ENCODE measurements at regions not wholly inside any gene's neighbourhood (a gene's known extent, or its start where the extent isn't known, plus 50 kb on each side); places are given as distances from the start of the nearest gene placed in this dataset.

DNA sequence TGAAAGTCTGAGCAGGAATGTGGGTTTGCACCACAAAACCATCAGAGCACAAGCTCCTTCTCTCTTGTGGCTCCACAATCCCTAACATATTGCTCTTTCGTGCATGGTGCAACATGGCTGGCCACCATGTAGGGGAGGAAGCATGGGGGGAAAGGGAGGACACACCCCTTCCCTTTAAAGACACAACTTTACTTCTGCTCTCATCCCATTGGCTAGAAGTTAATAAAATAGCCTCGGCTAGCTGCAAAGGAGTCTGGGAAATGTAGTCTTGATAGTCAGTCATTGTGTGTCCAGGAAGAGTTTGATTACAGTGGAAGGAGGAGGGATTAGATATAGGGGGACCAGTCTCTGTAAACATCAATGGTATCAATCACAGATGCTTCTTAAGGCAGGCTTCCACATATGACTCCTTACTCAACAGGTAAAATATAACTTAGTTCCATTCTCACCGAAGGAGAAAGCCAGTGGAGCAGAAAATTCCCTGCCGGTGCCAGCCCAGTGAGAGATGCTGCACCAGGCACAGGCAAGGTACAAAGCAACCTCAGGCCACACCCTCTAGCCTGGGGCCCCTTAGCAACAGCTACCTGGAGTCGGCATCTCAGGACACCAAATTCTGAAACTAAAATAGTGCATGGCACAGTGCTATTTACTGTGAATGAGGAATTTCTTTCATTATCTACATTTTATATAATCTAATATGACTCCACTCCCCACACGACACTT, 124.7 kb upstream of the CTBP2 start:
- Histone ChIP-seq H3K36me3 (ENCODE audit: insufficient read depth, low read depth, low read length) (no peaks in the 10 kb centered on the region), H3K27me3 (ENCODE audit: insufficient read depth, low read length) (peaks cover 22% of the 10 kb centered on the region; the same call in 1 of the 2 replicates), H3K4me1 (ENCODE audit: insufficient read depth, low read length) (no peaks in the 10 kb centered on the region), H3K4me3 (ENCODE audit: low read length) (peak overlapping the region; percentile 25; the same call in 1 of the 2 replicates), H3K27ac (ENCODE audit: low read length) (no peak overlapping the region), H3K9ac (ENCODE audit: low read depth, low read length) (no peak overlapping the region), H3K9me3 (ENCODE audit: insufficient read depth, low read depth, low read length) (peaks cover 3% of the 10 kb centered on the region; the same call in 1 of the 2 replicates)

- Histone ChIP-seq H3K27me3 (ENCODE audit: insufficient read depth, low read length) (peaks cover 22% of the 10 kb centered on the region; the same call in 1 of the 2 replicates), H3K9me3 (ENCODE audit: insufficient read depth, low read depth, low read length) (peaks cover 3% of the 10 kb centered on the region; the same call in 1 of the 2 replicates), H3K36me3 (ENCODE audit: insufficient read depth, low read depth, low read length) (no peaks in the 10 kb centered on the region), H3K4me3 (ENCODE audit: low read length) (peak overlapping the region; percentile 25; the same call in 1 of the 2 replicates), H3K27ac (ENCODE audit: low read length) (no peak overlapping the region), H3K4me1 (ENCODE audit: insufficient read depth, low read length) (no peaks in the 10 kb centered on the region), H3K9ac (ENCODE audit: low read depth, low read length) (no peak overlapping the region)
Observed at GRCh38 chr10:125283836-125284614, 123.7 kb upstream of the CTBP2 start.

GRCh38 chr10:125283191-125283835, 123.0 kb upstream of the CTBP2 start:
- Histone ChIP-seq H3K36me3 (ENCODE audit: insufficient read depth, low read depth, low read length) (no peaks in the 10 kb centered on the region), H3K27me3 (ENCODE audit: insufficient read depth, low read length) (peaks cover 22% of the 10 kb centered on the region; the same call in 1 of the 2 replicates), H3K27ac (ENCODE audit: low read length) (no peak overlapping the region), H3K9me3 (ENCODE audit: insufficient read depth, low read depth, low read length) (peaks cover 3% of the 10 kb centered on the region; the same call in 1 of the 2 replicates), H3K9ac (ENCODE audit: low read depth, low read length) (no peak overlapping the region), H3K4me3 (ENCODE audit: low read length) (no peak overlapping the region), H3K4me1 (ENCODE audit: insufficient read depth, low read length) (no peaks in the 10 kb centered on the region)

DNA sequence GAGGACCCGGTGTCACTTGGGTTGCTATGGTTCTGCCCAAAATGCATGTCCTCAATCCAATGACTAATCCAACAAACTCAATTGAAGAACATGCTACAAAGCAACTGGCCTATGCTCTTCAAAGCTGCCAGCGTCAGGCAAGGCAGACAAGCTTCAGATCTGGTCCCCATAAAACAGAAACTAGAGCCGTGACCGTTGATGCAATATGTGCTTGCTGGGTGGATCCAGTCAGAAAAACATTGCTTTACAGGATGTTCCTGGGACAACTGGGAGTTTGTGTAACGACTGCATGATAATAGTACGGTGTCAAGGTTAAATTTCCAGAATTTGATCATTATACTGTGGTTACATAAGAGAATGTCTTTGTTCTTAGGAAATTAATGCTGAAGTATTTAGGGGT, 120.7 kb upstream of the CTBP2 start:
- no peaks in the 10 kb centered on the region for H3K36me3 ChIP-seq (ENCODE audit: insufficient read depth, low read depth, low read length)

GRCh38 chr10:125276133-125276532, 115.8 kb upstream of the CTBP2 start:
- no peaks in the 10 kb centered on the region for H3K27me3 ChIP-seq (ENCODE audit: insufficient read depth, low read length)
- no peak overlapping the region for H3K9ac ChIP-seq (ENCODE audit: low read depth, low read length)
- H3K4me1 ChIP-seq (ENCODE audit: insufficient read depth, low read length), result no peaks in the 10 kb centered on the region
- H3K27ac ChIP-seq (ENCODE audit: low read length), result no peak overlapping the region
- no peaks in the 10 kb centered on the region for H3K36me3 ChIP-seq (ENCODE audit: insufficient read depth, low read depth, low read length)
- no peaks in the 10 kb centered on the region for H3K9me3 ChIP-seq (ENCODE audit: insufficient read depth, low read depth, low read length)
- H3K4me3 ChIP-seq (ENCODE audit: low read length), result no peak overlapping the region

More for the DNA sequence above, 120.7 kb upstream of the CTBP2 start:
- Histone ChIP-seq H3K4me1 (ENCODE audit: insufficient read depth, low read length) (no peaks in the 10 kb centered on the region), H3K9ac (ENCODE audit: low read depth, low read length) (no peak overlapping the region), H3K27ac (ENCODE audit: low read length) (no peak overlapping the region), H3K4me3 (ENCODE audit: low read length) (no peak overlapping the region), H3K27me3 (ENCODE audit: insufficient read depth, low read length) (peaks cover 12% of the 10 kb centered on the region; the same call in 1 of the 2 replicates), H3K9me3 (ENCODE audit: insufficient read depth, low read depth, low read length) (peaks cover 3% of the 10 kb centered on the region; the same call in 1 of the 2 replicates)

- H3K36me3 ChIP-seq (ENCODE audit: insufficient read depth, low read depth, low read length), result no peaks in the 10 kb centered on the region
- no peaks in the 10 kb centered on the region for H3K27me3 ChIP-seq (ENCODE audit: insufficient read depth, low read length)
- no peaks in the 10 kb centered on the region for H3K4me1 ChIP-seq (ENCODE audit: insufficient read depth, low read length)
- no peak overlapping the region for H3K9ac ChIP-seq (ENCODE audit: low read depth, low read length)
- no peak overlapping the region for H3K4me3 ChIP-seq (ENCODE audit: low read length)
- no peaks in the 10 kb centered on the region for H3K9me3 ChIP-seq (ENCODE audit: insufficient read depth, low read depth, low read length)
- H3K27ac ChIP-seq (ENCODE audit: low read length), result no peak overlapping the region
Observed at GRCh38 chr10:125274961-125275360, 114.6 kb upstream of the CTBP2 start.

DNA sequence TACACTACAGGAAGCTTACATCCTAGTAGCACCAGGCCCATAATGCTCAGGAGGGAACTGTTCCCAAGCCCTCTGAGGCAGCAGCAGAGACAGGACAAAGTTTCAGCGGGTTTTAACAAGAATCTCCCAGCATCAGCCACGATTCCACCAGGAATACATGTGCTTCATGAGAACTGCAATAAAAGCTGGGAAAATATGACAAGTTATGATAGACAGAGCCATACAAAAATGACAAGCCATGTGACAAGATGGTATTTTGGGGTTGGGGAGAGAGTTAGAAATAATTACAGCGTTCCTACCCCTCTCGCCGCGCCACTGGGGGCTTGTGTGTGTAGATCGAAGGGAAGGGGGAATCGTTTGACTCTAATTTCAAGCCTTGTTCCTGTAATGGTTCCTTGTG, 112.7 kb upstream of the CTBP2 start:
- Histone ChIP-seq H3K4me3 (ENCODE audit: low read length) (no peak overlapping the region), H3K9me3 (ENCODE audit: insufficient read depth, low read depth, low read length) (no peaks in the 10 kb centered on the region), H3K36me3 (ENCODE audit: insufficient read depth, low read depth, low read length) (no peaks in the 10 kb centered on the region), H3K9ac (ENCODE audit: low read depth, low read length) (no peak overlapping the region), H3K27ac (ENCODE audit: low read length) (no peak overlapping the region), H3K27me3 (ENCODE audit: insufficient read depth, low read length) (no peaks in the 10 kb centered on the region), H3K4me1 (ENCODE audit: insufficient read depth, low read length) (no peaks in the 10 kb centered on the region)

DNA sequence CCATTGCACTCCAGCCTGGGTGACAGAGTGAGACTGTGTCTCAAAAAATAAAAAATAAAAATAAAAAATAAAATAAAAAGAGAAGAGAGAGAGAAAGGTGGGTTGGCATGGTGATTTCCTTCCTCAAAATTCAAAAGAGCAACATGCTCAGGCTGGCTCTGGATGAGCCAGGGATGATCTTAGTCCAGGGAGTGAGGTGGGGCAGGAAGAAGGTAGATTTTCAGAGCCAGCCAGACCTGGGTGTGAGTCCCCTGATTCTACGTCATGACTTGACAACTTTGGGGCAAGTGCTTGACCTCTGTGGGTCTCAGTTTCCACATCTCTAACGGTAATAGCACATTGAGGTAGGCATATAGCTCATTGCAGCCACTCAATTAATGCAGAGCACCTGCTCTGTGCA, 109.4 kb upstream of the CTBP2 start:
- Histone ChIP-seq H3K27me3 (ENCODE audit: insufficient read depth, low read length) (no peaks in the 10 kb centered on the region), H3K9ac (ENCODE audit: low read depth, low read length) (no peak overlapping the region), H3K27ac (ENCODE audit: low read length) (no peak overlapping the region), H3K4me1 (ENCODE audit: insufficient read depth, low read length) (no peaks in the 10 kb centered on the region; the same call in 1 of the 2 replicates), H3K9me3 (ENCODE audit: insufficient read depth, low read depth, low read length) (no peaks in the 10 kb centered on the region), H3K4me3 (ENCODE audit: low read length) (no peak overlapping the region), H3K36me3 (ENCODE audit: insufficient read depth, low read depth, low read length) (no peaks in the 10 kb centered on the region)

DNA sequence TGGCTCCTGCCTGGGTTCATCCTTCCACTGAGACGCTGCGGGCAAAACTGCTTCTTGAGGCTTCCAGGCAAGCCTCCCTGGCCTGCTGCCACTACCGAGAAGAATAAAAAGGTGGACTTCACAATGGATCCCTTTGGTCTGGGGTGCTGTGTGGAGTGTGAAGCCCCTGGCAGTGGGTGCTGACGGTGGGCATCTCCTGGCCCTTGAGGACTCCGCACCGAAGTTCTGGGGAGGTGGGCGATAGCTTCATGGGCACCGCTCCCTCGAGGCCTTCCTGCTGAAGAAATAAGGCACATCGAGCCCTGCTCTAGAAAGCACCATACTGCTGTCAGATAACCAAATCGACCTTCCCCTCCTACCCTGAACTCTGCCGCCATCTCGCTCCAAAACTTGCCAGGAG, 106.6 kb upstream of the CTBP2 start:
- Histone ChIP-seq H3K27ac (ENCODE audit: low read length) (no peak overlapping the region), H3K9ac (ENCODE audit: low read depth, low read length) (no peak overlapping the region), H3K4me1 (ENCODE audit: insufficient read depth, low read length) (no peaks in the 10 kb centered on the region; the same call in 1 of the 2 replicates), H3K36me3 (ENCODE audit: insufficient read depth, low read depth, low read length) (no peaks in the 10 kb centered on the region), H3K27me3 (ENCODE audit: insufficient read depth, low read length) (no peaks in the 10 kb centered on the region), H3K4me3 (ENCODE audit: low read length) (no peak overlapping the region), H3K9me3 (ENCODE audit: insufficient read depth, low read depth, low read length) (no peaks in the 10 kb centered on the region)

- Histone ChIP-seq H3K9ac (ENCODE audit: low read depth, low read length) (no peak overlapping the region), H3K27ac (ENCODE audit: low read length) (no peak overlapping the region), H3K4me1 (ENCODE audit: insufficient read depth, low read length) (no peaks in the 10 kb centered on the region; the same call in 1 of the 2 replicates)
Observed at GRCh38 chr10:125266541-125266940, 106.2 kb upstream of the CTBP2 start.

DNA sequence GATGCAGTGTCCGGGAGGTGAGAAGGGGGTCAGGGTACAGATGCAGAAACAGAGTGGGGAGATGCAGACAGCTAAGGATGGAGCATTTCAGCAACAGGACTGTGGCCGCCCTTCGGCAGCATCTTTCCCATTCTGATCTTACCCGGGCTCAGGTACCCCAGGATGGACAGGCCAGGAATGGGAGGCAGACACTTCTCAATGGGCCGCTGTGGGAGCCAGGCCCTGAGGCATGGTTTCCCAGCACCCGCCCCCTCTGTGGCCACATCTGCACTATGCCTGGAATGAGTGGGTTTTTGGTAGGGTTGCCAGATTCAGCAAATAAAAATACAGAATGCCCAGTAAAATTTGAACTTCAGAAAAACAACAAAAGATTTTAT, 105.2 kb upstream of the CTBP2 start:
- Histone ChIP-seq H3K9me3 (ENCODE audit: insufficient read depth, low read depth, low read length) (no peaks in the 10 kb centered on the region), H3K4me1 (ENCODE audit: insufficient read depth, low read length) (no peaks in the 10 kb centered on the region; the same call in 1 of the 2 replicates), H3K27me3 (ENCODE audit: insufficient read depth, low read length) (no peaks in the 10 kb centered on the region), H3K36me3 (ENCODE audit: insufficient read depth, low read depth, low read length) (no peaks in the 10 kb centered on the region), H3K9ac (ENCODE audit: low read depth, low read length) (no peak overlapping the region), H3K4me3 (ENCODE audit: low read length) (no peak overlapping the region), H3K27ac (ENCODE audit: low read length) (no peak overlapping the region)

More at GRCh38 chr10:125266541-125266940, 106.2 kb upstream of the CTBP2 start:
- H3K36me3 ChIP-seq (ENCODE audit: insufficient read depth, low read depth, low read length), result no peaks in the 10 kb centered on the region
- no peaks in the 10 kb centered on the region for H3K27me3 ChIP-seq (ENCODE audit: insufficient read depth, low read length)
- H3K9me3 ChIP-seq (ENCODE audit: insufficient read depth, low read depth, low read length), result no peaks in the 10 kb centered on the region
- H3K4me3 ChIP-seq (ENCODE audit: low read length), result no peak overlapping the region

All from iPS-20b (cell line).